Suprapubic skin (tissue), 4 donors: ENCODE measurements at regions not wholly inside any gene's neighbourhood (a gene's known extent, or its start where the extent isn't known, plus 50 kb on each side); places are given as distances from the start of the nearest gene placed in this dataset.

Experiments
- DNase-seq, 2 donors: peaks; one replicate each; pipeline ENCODE4 v3.0.0-alpha.2; 2019; ENCODE audit warnings: low spot score in 2 of 2
- H3K27ac ChIP-seq: fragments of 200-600 bp; sonication (generic); one replicate; pipeline ENCODE4 v1.5.1; 2019
- H3K27me3 ChIP-seq: fragments of 200-600 bp; sonication (generic); one replicate; pipeline ENCODE4 v1.5.1; 2019
- H3K36me3 ChIP-seq: fragments of 200-600 bp; sonication (generic); one replicate; pipeline ENCODE4 v1.5.1; 2019
- H3K4me1 ChIP-seq: fragments of 200-600 bp; sonication (generic); one replicate; pipeline ENCODE4 v1.5.1; 2019
- H3K4me3 ChIP-seq: fragments of 200-600 bp; sonication (generic); one replicate; pipeline ENCODE4 v1.5.1; 2019; ENCODE audit warnings: mild to moderate bottlenecking
- H3K9me3 ChIP-seq: fragments of 200-600 bp; sonication (generic); one replicate; pipeline ENCODE4 v1.5.1; 2019
- EP300 ChIP-seq: sonication (generic); formaldehyde crosslinking; IDR thresholded peaks from one replicate; pipeline ENCODE4 v1.6.1; 2017; ENCODE audit warnings: antibody characterized with exemption
- POLR2A ChIP-seq, 2 donors: fragments of 450-650 bp; IDR thresholded peaks; one replicate each; pipeline ENCODE4 v1.6.1; 2017; ENCODE audit warnings: antibody characterized with exemption in 2 of 2, mild to moderate bottlenecking in 2 of 2, moderate library complexity in 2 of 2
- POLR2AphosphoS5 ChIP-seq, 3 donors: sonication (generic); formaldehyde crosslinking; IDR thresholded peaks; one replicate each; pipeline ENCODE4 v1.6.1; 2017; ENCODE audit warnings: antibody characterized with exemption in 3 of 3
- WGBS: methylation state at CpG from one replicate; pipeline ENCODE4 v1.1.5; 2018; 5-methylcytosine and 5-hydroxymethylcytosine counted together
- TF ChIP-seq, protein P1 (sequence below), 2 donors: fragments of 200-600 bp in 1 of 2; fragments of 450-650 bp in 1 of 2; sonication (generic) in 1 of 2; IDR thresholded peaks; one replicate each; pipeline ENCODE4 v1.5.1; 2016 to 2019; ENCODE audit warnings: antibody characterized with exemption in 2 of 2, mild to moderate bottlenecking in 1 of 2, moderate library complexity in 1 of 2

- no peak overlapping the region for H3K4me3 ChIP-seq
- no peaks in the 10 kb centered on the region for H3K36me3 ChIP-seq
- H3K9me3 ChIP-seq: no peaks in the 10 kb centered on the region
- WGBS: 88% methylated on average over 5 of the region's 5 CpGs
- DNase-seq: no peak
- H3K27ac ChIP-seq: no peak overlapping the region
- TF ChIP-seq EP300 (no peak), POLR2AphosphoS5 (IDR thresholded peaks at IDR 0.05) (no peak), POLR2A (IDR thresholded peaks at IDR 0.05) (no peak)
- TF ChIP-seq, protein P1, sequence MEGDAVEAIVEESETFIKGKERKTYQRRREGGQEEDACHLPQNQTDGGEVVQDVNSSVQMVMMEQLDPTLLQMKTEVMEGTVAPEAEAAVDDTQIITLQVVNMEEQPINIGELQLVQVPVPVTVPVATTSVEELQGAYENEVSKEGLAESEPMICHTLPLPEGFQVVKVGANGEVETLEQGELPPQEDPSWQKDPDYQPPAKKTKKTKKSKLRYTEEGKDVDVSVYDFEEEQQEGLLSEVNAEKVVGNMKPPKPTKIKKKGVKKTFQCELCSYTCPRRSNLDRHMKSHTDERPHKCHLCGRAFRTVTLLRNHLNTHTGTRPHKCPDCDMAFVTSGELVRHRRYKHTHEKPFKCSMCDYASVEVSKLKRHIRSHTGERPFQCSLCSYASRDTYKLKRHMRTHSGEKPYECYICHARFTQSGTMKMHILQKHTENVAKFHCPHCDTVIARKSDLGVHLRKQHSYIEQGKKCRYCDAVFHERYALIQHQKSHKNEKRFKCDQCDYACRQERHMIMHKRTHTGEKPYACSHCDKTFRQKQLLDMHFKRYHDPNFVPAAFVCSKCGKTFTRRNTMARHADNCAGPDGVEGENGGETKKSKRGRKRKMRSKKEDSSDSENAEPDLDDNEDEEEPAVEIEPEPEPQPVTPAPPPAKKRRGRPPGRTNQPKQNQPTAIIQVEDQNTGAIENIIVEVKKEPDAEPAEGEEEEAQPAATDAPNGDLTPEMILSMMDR (IDR thresholded peaks at IDR 0.05): no peak
- no peaks in the 10 kb centered on the region for H3K4me1 ChIP-seq
- H3K27me3 ChIP-seq: no peaks in the 10 kb centered on the region
Observed at GRCh38 chr4:185904381-185904780, 92.4 kb upstream of the SORBS2 start.

- no peak for DNase-seq
- 91% methylated on average over 2 of the region's 2 CpGs for WGBS
Observed at GRCh38 chr4:185909972-185910371, 98.0 kb upstream of the SORBS2 start.

DNA sequence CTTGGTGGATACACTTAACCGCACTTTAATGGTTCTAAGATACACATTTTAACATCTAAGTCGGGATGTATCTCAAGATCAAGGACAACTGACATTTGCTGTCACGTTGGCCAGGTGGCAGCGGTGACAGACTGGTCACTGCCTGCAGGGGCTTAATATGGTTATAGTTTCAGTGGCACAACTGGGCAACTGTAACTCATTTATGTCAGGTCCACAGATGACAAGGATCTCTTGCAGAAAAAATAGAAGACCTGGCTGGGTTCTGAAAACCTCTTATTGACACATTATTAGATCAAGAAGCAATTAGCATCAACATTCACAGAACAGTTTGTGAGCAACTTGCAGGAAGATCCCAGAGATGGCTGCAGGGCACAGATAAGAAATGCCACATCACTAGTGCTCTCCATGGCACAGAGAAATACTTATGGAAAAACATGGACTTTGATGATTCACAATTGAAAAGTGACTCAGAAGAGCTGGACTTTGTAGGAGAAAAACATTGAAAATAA, 99.6 kb upstream of the SORBS2 start:
- no peaks in the 10 kb centered on the region for H3K36me3 ChIP-seq
- H3K9me3 ChIP-seq: no peaks in the 10 kb centered on the region
- WGBS: 91% methylated on average over 4 of the region's 4 CpGs
- H3K27me3 ChIP-seq: no peaks in the 10 kb centered on the region
- H3K4me1 ChIP-seq: peaks cover 7% of the 10 kb centered on the region
- no peak for DNase-seq
- H3K27ac ChIP-seq: no peak overlapping the region
- H3K4me3 ChIP-seq: no peak overlapping the region
- no peak for TF ChIP-seq POLR2AphosphoS5 (IDR thresholded peaks at IDR 0.05)
- no peak for TF ChIP-seq EP300
- TF ChIP-seq POLR2A (IDR thresholded peaks at IDR 0.05): no peak
- TF ChIP-seq, protein P1 (IDR thresholded peaks at IDR 0.05): no peak

More at GRCh38 chr4:185909972-185910371, 98.0 kb upstream of the SORBS2 start:
- Histone ChIP-seq H3K36me3 (no peaks in the 10 kb centered on the region), H3K27me3 (no peaks in the 10 kb centered on the region), H3K4me3 (no peak overlapping the region), H3K4me1 (peaks cover 7% of the 10 kb centered on the region), H3K27ac (no peak overlapping the region), H3K9me3 (no peaks in the 10 kb centered on the region)
- no peak for TF ChIP-seq POLR2A (IDR thresholded peaks at IDR 0.05)
- TF ChIP-seq POLR2AphosphoS5 (IDR thresholded peaks at IDR 0.05): no peak
- TF ChIP-seq, protein P1 (IDR thresholded peaks at IDR 0.05): no peak
- no peak for TF ChIP-seq EP300

DNA sequence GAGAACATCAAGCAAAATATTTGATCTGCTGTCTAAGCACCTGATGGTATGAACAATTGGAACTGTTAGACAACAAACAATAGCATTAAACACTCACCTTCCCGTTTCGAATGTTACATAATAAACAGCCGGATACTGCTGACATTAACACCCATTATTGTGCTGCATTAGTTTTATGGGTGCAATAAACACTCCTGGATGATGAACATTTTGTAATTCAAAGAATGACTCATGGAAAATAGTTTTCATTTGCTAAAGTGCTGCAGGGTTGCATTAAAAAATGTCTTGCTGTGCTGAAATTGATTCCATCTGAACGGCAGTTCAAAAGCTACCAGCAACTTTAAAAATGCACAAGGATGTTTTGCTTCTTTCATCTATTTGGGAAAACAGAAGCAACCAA, 100.8 kb upstream of the SORBS2 start:
- Histone ChIP-seq H3K36me3 (no peaks in the 10 kb centered on the region), H3K4me1 (peaks cover 7% of the 10 kb centered on the region), H3K27ac (no peak overlapping the region), H3K4me3 (no peak overlapping the region), H3K9me3 (no peaks in the 10 kb centered on the region), H3K27me3 (no peaks in the 10 kb centered on the region)
- WGBS: 23% methylated on average over 4 of the region's 4 CpGs
- DNase-seq: no peak
- TF ChIP-seq POLR2AphosphoS5 (IDR thresholded peaks at IDR 0.05) (no peak), POLR2A (IDR thresholded peaks at IDR 0.05) (no peak), EP300 (no peak)
- TF ChIP-seq, protein P1 (IDR thresholded peaks at IDR 0.05): no peak

DNA sequence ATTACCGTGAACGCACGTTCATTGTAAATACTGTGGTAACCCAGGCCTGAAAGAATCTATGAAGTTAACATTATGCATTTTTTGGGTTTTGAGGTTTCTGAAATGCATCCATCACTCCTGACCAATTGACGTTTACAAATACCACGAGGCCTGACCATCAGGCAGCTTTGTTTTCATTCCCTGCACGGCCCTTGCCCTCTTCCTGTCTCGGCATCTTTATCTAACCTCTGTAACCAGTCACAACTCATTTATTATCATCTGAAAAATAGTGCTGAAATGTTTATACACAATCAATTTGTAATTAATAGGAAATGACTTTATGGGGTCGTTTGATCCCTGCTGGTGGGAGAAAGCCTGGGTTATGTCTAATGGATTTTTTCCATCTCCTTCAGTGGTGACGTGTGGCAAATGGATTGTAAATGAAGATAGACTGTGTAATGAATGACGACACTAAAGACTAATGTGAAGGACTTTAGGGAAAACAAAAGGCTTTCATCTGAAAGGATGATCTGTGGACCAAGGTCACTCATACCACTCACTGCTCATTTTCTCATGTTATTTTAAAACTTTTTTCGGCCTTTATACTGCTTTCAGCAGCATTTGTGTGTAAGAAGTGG, 102.7 kb upstream of the SORBS2 start:
- Histone ChIP-seq H3K27me3 (no peaks in the 10 kb centered on the region), H3K4me3 (no peak overlapping the region), H3K36me3 (no peaks in the 10 kb centered on the region), H3K27ac (no peak overlapping the region), H3K4me1 (peaks cover 7% of the 10 kb centered on the region), H3K9me3 (no peaks in the 10 kb centered on the region)
- TF ChIP-seq POLR2AphosphoS5 (IDR thresholded peaks at IDR 0.05): no peak
- no peak for TF ChIP-seq EP300
- no peak for TF ChIP-seq POLR2A (IDR thresholded peaks at IDR 0.05)
- TF ChIP-seq, protein P1 (IDR thresholded peaks at IDR 0.05): no peak
- WGBS: 80% methylated on average over 11 of the region's 11 CpGs
- DNase-seq: no peak
